ENCODE measurements at regions not wholly inside any gene's neighbourhood (a gene's known extent, or its start where the extent isn't known, plus 50 kb on each side); places are given as distances from the start of the nearest gene placed in this dataset.

- no peak for FAIRE-seq
Observed at GRCh38 chr3:94345101-94345500, 282.2 kb downstream of the NSUN3 start.

More at GRCh38 chr3:94345101-94345500, 282.2 kb downstream of the NSUN3 start:
- DNase-seq (ENCODE audit: extremely low read depth in 1 of 4, low spot score in 3 of 4) = no peak
- no peaks in the 10 kb centered on the region for H4K20me1 ChIP-seq (replicated peaks; ENCODE audit: control insufficient read depth, insufficient read depth, low read length)
- H2AFZ ChIP-seq (ENCODE audit: low read depth, low read length) = no peak overlapping the region
- no peaks in the 10 kb centered on the region for H3K79me2 ChIP-seq (ENCODE audit: control insufficient read depth, insufficient read depth, low read length)
- in situ Hi-C loops (cut with MboI) (no loop called here), intact Hi-C loops (cut with micrococcal nuclease) (no loop called here)
- CTCF ChIA-PET (ENCODE audit: low intra/inter-chr PET ratio) = no interaction called here
- WGBS (ENCODE audit: insufficient coverage, low coverage, missing lambda C conversion rate) = 0% methylated on average over 9 of the region's 13 CpGs
- POLR2A ChIA-PET = no interaction called here
- no TSS peak for BruUV-seq (replicated peaks)
- ATAC-seq = no peak
- H3K27me3 ChIP-seq (ENCODE audit: control insufficient read depth in 2 of 2, insufficient read depth in 2 of 2, low read length in 2 of 2) = no peaks in the 10 kb centered on the region
- no peak overlapping the region for H3K4me2 ChIP-seq (ENCODE audit: insufficient read depth, low read length)
- H3K9me3 ChIP-seq (replicated peaks; ENCODE audit: control insufficient read depth, insufficient read depth, low read depth, low read length) = no peaks in the 10 kb centered on the region
- H3K4me3 ChIP-seq = no peak overlapping the region
- no peak for TF ChIP-seq ZNF551 (CRISPR knock-in tag; IDR thresholded peaks at IDR 0.05)
- no peak for TF ChIP-seq ILK (tag; IDR thresholded peaks at IDR 0.05; ENCODE audit: borderline replicate concordance, low read depth)
- no peak for TF ChIP-seq ZNF23 (CRISPR knock-in tag; IDR thresholded peaks at IDR 0.05)
- TF ChIP-seq ZNF140 (CRISPR knock-in tag; IDR thresholded peaks at IDR 0.05) = no peak
- no peak for TF ChIP-seq MIER1 (IDR thresholded peaks at IDR 0.05; ENCODE audit: low read depth)
- TF ChIP-seq NBN (IDR thresholded peaks at IDR 0.05; ENCODE audit: low read depth) = no peak
- no peak for TF ChIP-seq PHF21A (IDR thresholded peaks at IDR 0.05; ENCODE audit: borderline replicate concordance, low read depth)
- no peak for TF ChIP-seq HMGXB4 (CRISPR knock-in tag; IDR thresholded peaks at IDR 0.05)
- no peak for TF ChIP-seq PHF8 (IDR thresholded peaks at IDR 0.05; ENCODE audit: borderline replicate concordance, low read length)
- TF ChIP-seq MCM7 (IDR thresholded peaks at IDR 0.05) = no peak
- no peak for TF ChIP-seq NFYB (IDR thresholded peaks at IDR 0.05; ENCODE audit: extremely low read depth, insufficient read length)
- TF ChIP-seq SLC30A9 (CRISPR knock-in tag; IDR thresholded peaks at IDR 0.05) = no peak
- TF ChIP-seq CCAR2 (IDR thresholded peaks at IDR 0.05; ENCODE audit: low read depth, low read length) = no peak
- no peak for TF ChIP-seq POLR2H (tag; IDR thresholded peaks at IDR 0.05; ENCODE audit: low read depth)
- TF ChIP-seq TGIF2 (CRISPR knock-in tag; IDR thresholded peaks at IDR 0.05) = no peak
- TF ChIP-seq DIDO1 (tag; IDR thresholded peaks at IDR 0.05; ENCODE audit: low read depth) = no peak
- TF ChIP-seq NFATC3 (IDR thresholded peaks at IDR 0.05) = no peak
- TF ChIP-seq TEAD2 (tag; IDR thresholded peaks at IDR 0.05) = no peak
- no peak for TF ChIP-seq HEY1 (CRISPR knock-in tag; IDR thresholded peaks at IDR 0.05; ENCODE audit: borderline replicate concordance)
- H3K36me3 ChIP-seq (ENCODE audit: control insufficient read depth, insufficient read depth, low read length) = no peaks in the 10 kb centered on the region
- no peaks in the 10 kb centered on the region for H3K9me1 ChIP-seq (ENCODE audit: control insufficient read depth, insufficient read depth, low read length)
- no peaks in the 10 kb centered on the region for H3K4me1 ChIP-seq (replicated peaks in 1 of 2; ENCODE audit: control insufficient read depth in 2 of 2, insufficient read depth in 2 of 2, low read length in 2 of 2)
- H3K27ac ChIP-seq (ENCODE audit: extremely low read depth, low read depth, low read length) = no peak overlapping the region
- H3K9ac ChIP-seq (ENCODE audit: insufficient read depth in 1 of 2, low read depth in 2 of 2, low read length in 2 of 2) = no peak overlapping the region

Data from K562 (cell line).